Keratinocyte (primary cell): ENCODE measurements at regions not wholly inside any gene's neighbourhood (a gene's known extent, or its start where the extent isn't known, plus 50 kb on each side); places are given as distances from the start of the nearest gene placed in this dataset.

ENCODE experiments used
- DNase-seq: peaks from one replicate; pipeline ENCODE4 v3.0.0-alpha.2; 2011; ENCODE audit warnings: low read depth, missing footprints, low spot score
- FAIRE-seq: peaks from 2 replicates; lab custom pipeline; 2011; peaks lifted over from hg19 to GRCh38; lab: Jason Lieb, UNC
- H2AFZ ChIP-seq: 2 replicates; pipeline ENCODE4 v1.6.0; 2012; ENCODE audit warnings: low read length, control low read depth, inconsistent platforms; ENCODE audit not compliant: control insufficient read depth
- H3K27ac ChIP-seq: 2 replicates; pipeline ENCODE4 v1.5.1; 2011; ENCODE audit warnings: low read length; ENCODE audit not compliant: control insufficient read depth, insufficient read depth
- H3K27me3 ChIP-seq: 3 replicates; pipeline ENCODE4 v1.6.0; 2011; ENCODE audit warnings: low read length; ENCODE audit not compliant: control insufficient read depth, insufficient read depth; ENCODE audit errors: extremely low read depth
- H3K36me3 ChIP-seq, 2 experiments: 2 replicates in 1 of 2; 3 replicates in 1 of 2; pipeline ENCODE4 v1.5.1; 2011; ENCODE audit warnings: low read length in 2 of 2, mild to moderate bottlenecking in 1 of 2; ENCODE audit not compliant: control insufficient read depth in 2 of 2, insufficient read depth in 2 of 2; ENCODE audit errors: extremely low read depth in 1 of 2
- H3K4me1 ChIP-seq: 3 replicates; pipeline ENCODE4 v1.5.1; 2011; ENCODE audit warnings: low read length; ENCODE audit not compliant: control insufficient read depth, insufficient read depth; ENCODE audit errors: extremely low read depth
- H3K4me2 ChIP-seq: 3 replicates; pipeline ENCODE4 v1.6.0; 2011; ENCODE audit warnings: low read depth, low read length; ENCODE audit not compliant: control insufficient read depth, insufficient read depth; ENCODE audit errors: extremely low read depth
- H3K4me3 ChIP-seq, 3 experiments: fragments of 200-600 bp in 1 of 3; sonication (generic) in 1 of 3; 2 replicates in 2 of 3; 3 replicates in 1 of 3; pipeline ENCODE4 v1.5.1; 2011 to 2016; ENCODE audit warnings: low read length in 3 of 3, mild to moderate bottlenecking in 3 of 3, control low read depth in 2 of 3, inconsistent platforms in 1 of 3, low read depth in 1 of 3, mixed read lengths in 1 of 3, mixed run types in 1 of 3, moderate library complexity in 1 of 3; ENCODE audit not compliant: control insufficient read depth in 2 of 3, insufficient read depth in 2 of 3; ENCODE audit errors: extremely low read depth in 1 of 3
- H3K79me2 ChIP-seq: 2 replicates; pipeline ENCODE4 v1.6.0; 2012; ENCODE audit warnings: low read length; ENCODE audit not compliant: control insufficient read depth, insufficient read depth
- H3K9ac ChIP-seq: 3 replicates; pipeline ENCODE4 v1.6.0; 2011; ENCODE audit warnings: low read length; ENCODE audit not compliant: control insufficient read depth, insufficient read depth; ENCODE audit errors: extremely low read depth
- H3K9me1 ChIP-seq: 3 replicates; pipeline ENCODE4 v1.6.0; 2011; ENCODE audit warnings: low read length; ENCODE audit not compliant: control insufficient read depth, insufficient read depth; ENCODE audit errors: extremely low read depth
- H3K9me3 ChIP-seq: 2 replicates; pipeline ENCODE4 v1.5.1; 2012; ENCODE audit warnings: low read depth, low read length; ENCODE audit not compliant: control insufficient read depth
- H4K20me1 ChIP-seq: 3 replicates; pipeline ENCODE4 v1.6.0; 2011; ENCODE audit warnings: low read length; ENCODE audit not compliant: control insufficient read depth, insufficient read depth; ENCODE audit errors: extremely low read depth
- EZH2 ChIP-seq: IDR thresholded peaks from one replicate; pipeline ENCODE4 v1.6.1; 2012; ENCODE audit warnings: inconsistent platforms, mild to moderate bottlenecking, low read length, moderate library complexity
- dilution Hi-C: fragments of 300-500 bp; cut with MboI; formaldehyde crosslinking; loops from one replicate; pipeline ENCODE4 v1.7.0; 2020; ENCODE audit warnings: low sequenced_read_pairs; ENCODE audit not compliant: extremely low pct_ligation_motif_present
- TF ChIP-seq, protein P1 (sequence below), 3 experiments: IDR thresholded peaks in 1 of 3; conservative IDR thresholded peaks in 1 of 3; optimal IDR thresholded peaks in 1 of 3; 2 replicates in 2 of 3; 3 replicates in 1 of 3; pipeline versions ENCODE3 to v1.5.1; 2011; ENCODE audit warnings: low read length in 3 of 3, mild to moderate bottlenecking in 3 of 3, moderate library complexity in 2 of 3, control low read depth in 1 of 3, inconsistent platforms in 1 of 3; ENCODE audit not compliant: insufficient read depth in 2 of 3; ENCODE audit errors: extremely low read depth in 1 of 3

GRCh38 chr9:99305124-99305523 is 83.0 kb downstream of the SEC61B start:
- Histone ChIP-seq H3K4me1 (no peaks in the 10 kb centered on the region), H3K27me3 (no peaks in the 10 kb centered on the region), H3K27ac (no peak overlapping the region), H4K20me1 (no peaks in the 10 kb centered on the region), H3K4me2 (no peak overlapping the region), H3K9me3 (no peaks in the 10 kb centered on the region), H3K4me3 (no peak overlapping the region), H2AFZ (no peak overlapping the region), H3K9ac (no peak overlapping the region), H3K36me3 (no peaks in the 10 kb centered on the region), H3K9me1 (no peaks in the 10 kb centered on the region), H3K79me2 (no peaks in the 10 kb centered on the region)
- FAIRE-seq (no peak), DNase-seq (no peak)
- dilution Hi-C loops = no loop called here
- TF ChIP-seq EZH2 = no peak
- TF ChIP-seq, protein P1, sequence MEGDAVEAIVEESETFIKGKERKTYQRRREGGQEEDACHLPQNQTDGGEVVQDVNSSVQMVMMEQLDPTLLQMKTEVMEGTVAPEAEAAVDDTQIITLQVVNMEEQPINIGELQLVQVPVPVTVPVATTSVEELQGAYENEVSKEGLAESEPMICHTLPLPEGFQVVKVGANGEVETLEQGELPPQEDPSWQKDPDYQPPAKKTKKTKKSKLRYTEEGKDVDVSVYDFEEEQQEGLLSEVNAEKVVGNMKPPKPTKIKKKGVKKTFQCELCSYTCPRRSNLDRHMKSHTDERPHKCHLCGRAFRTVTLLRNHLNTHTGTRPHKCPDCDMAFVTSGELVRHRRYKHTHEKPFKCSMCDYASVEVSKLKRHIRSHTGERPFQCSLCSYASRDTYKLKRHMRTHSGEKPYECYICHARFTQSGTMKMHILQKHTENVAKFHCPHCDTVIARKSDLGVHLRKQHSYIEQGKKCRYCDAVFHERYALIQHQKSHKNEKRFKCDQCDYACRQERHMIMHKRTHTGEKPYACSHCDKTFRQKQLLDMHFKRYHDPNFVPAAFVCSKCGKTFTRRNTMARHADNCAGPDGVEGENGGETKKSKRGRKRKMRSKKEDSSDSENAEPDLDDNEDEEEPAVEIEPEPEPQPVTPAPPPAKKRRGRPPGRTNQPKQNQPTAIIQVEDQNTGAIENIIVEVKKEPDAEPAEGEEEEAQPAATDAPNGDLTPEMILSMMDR (optimal IDR thresholded peaks at IDR 0.05 in 1 of 3, IDR thresholded peaks at IDR 0.05 in 1 of 3, conservative IDR thresholded peaks at IDR 0.05 in 1 of 3; ENCODE audit: extremely low read depth in 1 of 3, insufficient read depth in 2 of 3, low read length in 3 of 3) = no peak

GRCh38 chr9:99305820-99306811 is 84.0 kb downstream of the SEC61B start:
- H4K20me1 ChIP-seq = no peaks in the 10 kb centered on the region
- no peaks in the 10 kb centered on the region for H3K4me1 ChIP-seq
- no peaks in the 10 kb centered on the region for H3K36me3 ChIP-seq
- dilution Hi-C loops = no loop called here
- no peak for DNase-seq
- no peak overlapping the region for H3K4me3 ChIP-seq
- no peak for FAIRE-seq
- no peak overlapping the region for H3K4me2 ChIP-seq
- no peak overlapping the region for H3K27ac ChIP-seq
- TF ChIP-seq EZH2 = no peak
- TF ChIP-seq, protein P1 (optimal IDR thresholded peaks at IDR 0.05 in 1 of 3, IDR thresholded peaks at IDR 0.05 in 1 of 3, conservative IDR thresholded peaks at IDR 0.05 in 1 of 3; ENCODE audit: extremely low read depth in 1 of 3, insufficient read depth in 2 of 3, low read length in 3 of 3) = no peak
- H3K9ac ChIP-seq = no peak overlapping the region
- no peak overlapping the region for H2AFZ ChIP-seq
- no peaks in the 10 kb centered on the region for H3K27me3 ChIP-seq
- H3K9me3 ChIP-seq = no peaks in the 10 kb centered on the region
- no peaks in the 10 kb centered on the region for H3K9me1 ChIP-seq
- H3K79me2 ChIP-seq = no peaks in the 10 kb centered on the region
